Naive thymus-derived CD4-positive, alpha-beta T cell (primary cell): ENCODE measurements at regions not wholly inside any gene's neighbourhood (a gene's known extent, or its start where the extent isn't known, plus 50 kb on each side); places are given as distances from the start of the nearest gene placed in this dataset.

Experiments
- ATAC-seq: fragments of 150-1000 bp; cut with Tn5 transposase; 2 replicates; pipeline ENCODE4 v1.10.0; 2021; ENCODE audit warnings: mild to moderate bottlenecking, moderate library complexity
- CTCF ChIA-PET: fragments of 350-600 bp; sonication (Branson Sonifier 250); formaldehyde crosslinking; loops from one replicate; lab custom pipeline; 2021; ENCODE audit warnings: antibody characterized with exemption; lab: Charles Lee
- POLR2A ChIA-PET: fragments of 350-600 bp; sonication (Branson Sonifier 250); formaldehyde crosslinking; loops from one replicate; lab custom pipeline; 2021; ENCODE audit warnings: antibody characterized with exemption, inconsistent platforms; lab: Charles Lee
- DNase-seq, 9 donors: peaks; one replicate each; pipeline versions ENCODE4 v3.0.0 to v3.0.0-alpha.2; 2020 to 2022; ENCODE audit warnings: mixed read lengths in 1 of 9
- H3K27ac ChIP-seq: one replicate; pipeline ENCODE4 v1.7.0; 2013; ENCODE audit warnings: mild to moderate bottlenecking, low read depth, low read length, moderate library complexity
- H3K27me3 ChIP-seq, 2 donors: one replicate each; pipeline ENCODE4 v1.7.0; 2013; ENCODE audit warnings: low read length in 2 of 2, mild to moderate bottlenecking in 2 of 2, moderate library complexity in 2 of 2; ENCODE audit not compliant: control insufficient read depth in 2 of 2, insufficient read depth in 2 of 2
- H3K36me3 ChIP-seq, 3 experiments: 1 replicate in 2 of 3; 2 replicates in 1 of 3; pipeline ENCODE4 v1.7.0; 2013; ENCODE audit warnings: low read length in 3 of 3, mild to moderate bottlenecking in 3 of 3, moderate library complexity in 1 of 3; ENCODE audit not compliant: insufficient read depth in 3 of 3, control insufficient read depth in 2 of 3
- H3K4me1 ChIP-seq, 2 donors: one replicate each; pipeline ENCODE4 v1.7.0; 2013; ENCODE audit warnings: low read length in 2 of 2, mild to moderate bottlenecking in 2 of 2, moderate library complexity in 1 of 2; ENCODE audit not compliant: control insufficient read depth in 2 of 2, insufficient read depth in 2 of 2
- H3K4me3 ChIP-seq: 2 replicates; pipeline ENCODE4 v1.7.0; 2013; ENCODE audit warnings: mild to moderate bottlenecking, low read length
- H3K9me3 ChIP-seq, 3 experiments: 1 replicate in 2 of 3; 2 replicates in 1 of 3; pipeline ENCODE4 v1.7.0; 2013; ENCODE audit warnings: low read length in 3 of 3; ENCODE audit not compliant: control insufficient read depth in 2 of 3
- H3K27ac Mint-ChIP-seq, 9 donors: one replicate each; pipeline ENCODE4 v1.8.0; 2020 to 2022; ENCODE audit warnings: mixed read lengths in 9 of 9, mild to moderate bottlenecking in 8 of 9, moderate library complexity in 5 of 9, inconsistent platforms in 2 of 9
- H3K27me3 Mint-ChIP-seq, 5 donors: one replicate each; pipeline ENCODE4 v1.8.0; 2021 to 2022; ENCODE audit warnings: mixed read lengths in 5 of 5, mild to moderate bottlenecking in 1 of 5
- H3K36me3 Mint-ChIP-seq, 5 donors: one replicate each; pipeline ENCODE4 v1.8.0; 2020 to 2022; ENCODE audit warnings: mixed read lengths in 5 of 5, mild to moderate bottlenecking in 3 of 5, inconsistent platforms in 1 of 5
- H3K4me1 Mint-ChIP-seq, 7 donors: one replicate each; pipeline ENCODE4 v1.8.0; 2020 to 2022; ENCODE audit warnings: mixed read lengths in 7 of 7, mild to moderate bottlenecking in 3 of 7, inconsistent platforms in 1 of 7
- H3K4me3 Mint-ChIP-seq, 10 donors: one replicate each; pipeline ENCODE4 v1.8.0; 2020 to 2022; ENCODE audit warnings: mild to moderate bottlenecking in 10 of 10, mixed read lengths in 10 of 10, moderate library complexity in 6 of 10, inconsistent platforms in 2 of 10
- H3K9me3 Mint-ChIP-seq, 11 donors: one replicate each; pipeline ENCODE4 v1.8.0; 2020 to 2022; ENCODE audit warnings: mixed read lengths in 11 of 11, mild to moderate bottlenecking in 4 of 11, inconsistent platforms in 1 of 11, moderate library complexity in 1 of 11
- intact Hi-C, 2 donors: fragments of 100-400 bp; cut with micrococcal nuclease; formaldehyde crosslinking; loops; one replicate each; pipeline ENCODE4 v1.15.1; 2023

GRCh38 chr20:54941666-54942065, 466.3 kb downstream of the DOK5 start:
- intact Hi-C loops: no loop called here
- H3K4me3 ChIP-seq: no peak overlapping the region
- no peak for DNase-seq
- H3K27ac Mint-ChIP-seq: no peak overlapping the region
- no peaks in the 10 kb centered on the region for H3K27me3 ChIP-seq
- no peak for ATAC-seq
- H3K36me3 ChIP-seq: no peaks in the 10 kb centered on the region
- H3K36me3 Mint-ChIP-seq: no peaks in the 10 kb centered on the region
- POLR2A ChIA-PET: no interaction called here
- H3K4me1 Mint-ChIP-seq: no peaks in the 10 kb centered on the region
- H3K9me3 ChIP-seq: no peaks in the 10 kb centered on the region
- no peak overlapping the region for H3K4me3 Mint-ChIP-seq
- peaks cover 0 to 5% (median 0%) of the 10 kb centered on the region in 5 donors for H3K27me3 Mint-ChIP-seq
- CTCF ChIA-PET: no interaction called here
- H3K27ac ChIP-seq: no peak overlapping the region
- H3K4me1 ChIP-seq: no peaks in the 10 kb centered on the region
- H3K9me3 Mint-ChIP-seq: peaks cover 0 to 5% (median 0%) of the 10 kb centered on the region in 11 donors

- ChIA-PET CTCF (no interaction called here), POLR2A (no interaction called here)
- H3K4me3 ChIP-seq: no peak overlapping the region
- H3K27me3 ChIP-seq: no peaks in the 10 kb centered on the region
- intact Hi-C loops: no loop called here
- H3K4me3 Mint-ChIP-seq: no peak overlapping the region
- H3K4me1 ChIP-seq: no peaks in the 10 kb centered on the region
- no peak overlapping the region for H3K27ac ChIP-seq
- H3K36me3 Mint-ChIP-seq: no peaks in the 10 kb centered on the region
- H3K27ac Mint-ChIP-seq: no peak overlapping the region
- peaks cover 0 to 5% (median 0%) of the 10 kb centered on the region in 5 donors for H3K27me3 Mint-ChIP-seq
- ATAC-seq: no peak
- H3K4me1 Mint-ChIP-seq: no peaks in the 10 kb centered on the region
- H3K36me3 ChIP-seq: no peaks in the 10 kb centered on the region
- H3K9me3 Mint-ChIP-seq: peaks cover 0 to 8% (median 0%) of the 10 kb centered on the region in 11 donors
- no peak for DNase-seq
- no peaks in the 10 kb centered on the region for H3K9me3 ChIP-seq
Observed at GRCh38 chr20:54940522-54940921, 465.1 kb downstream of the DOK5 start.

- H3K36me3 Mint-ChIP-seq: no peaks in the 10 kb centered on the region
- Histone ChIP-seq H3K27me3 (no peaks in the 10 kb centered on the region), H3K27ac (no peak overlapping the region), H3K4me1 (no peaks in the 10 kb centered on the region), H3K36me3 (no peaks in the 10 kb centered on the region), H3K9me3 (no peaks in the 10 kb centered on the region), H3K4me3 (no peak overlapping the region)
- no peak overlapping the region for H3K4me3 Mint-ChIP-seq
- intact Hi-C loops: no loop called here
- H3K4me1 Mint-ChIP-seq: no peaks in the 10 kb centered on the region
- no peak overlapping the region for H3K27ac Mint-ChIP-seq
- peaks cover 0 to 8% (median 0%) of the 10 kb centered on the region in 11 donors for H3K9me3 Mint-ChIP-seq
- ATAC-seq (no peak), DNase-seq (no peak)
- POLR2A ChIA-PET: no interaction called here
- H3K27me3 Mint-ChIP-seq: peaks cover 0 to 5% (median 0%) of the 10 kb centered on the region in 5 donors
- CTCF ChIA-PET: no interaction called here
Observed at GRCh38 chr20:54938707-54939106, 463.3 kb downstream of the DOK5 start.

- no peak overlapping the region for H3K4me3 Mint-ChIP-seq
- no peak overlapping the region for H3K27ac Mint-ChIP-seq
- Histone ChIP-seq H3K9me3 (no peaks in the 10 kb centered on the region), H3K36me3 (no peaks in the 10 kb centered on the region), H3K27me3 (no peaks in the 10 kb centered on the region), H3K4me3 (no peak overlapping the region), H3K4me1 (no peaks in the 10 kb centered on the region), H3K27ac (no peak overlapping the region)
- CTCF ChIA-PET: no interaction called here
- H3K9me3 Mint-ChIP-seq: peaks cover 0 to 20% (median 7%) of the 10 kb centered on the region in 11 donors
- DNase-seq (no peak), ATAC-seq (no peak)
- H3K27me3 Mint-ChIP-seq: no peaks in the 10 kb centered on the region
- H3K36me3 Mint-ChIP-seq: peaks cover 0 to 4% (median 0%) of the 10 kb centered on the region in 5 donors
- intact Hi-C loops: no loop called here
- POLR2A ChIA-PET: no interaction called here
- no peaks in the 10 kb centered on the region for H3K4me1 Mint-ChIP-seq
Observed at GRCh38 chr20:54933212-54933904, 458.0 kb downstream of the DOK5 start.

GRCh38 chr20:54929191-54929590, 453.8 kb downstream of the DOK5 start:
- H3K4me3 ChIP-seq: no peak overlapping the region
- CTCF ChIA-PET: no interaction called here
- no peaks in the 10 kb centered on the region for H3K27me3 ChIP-seq
- intact Hi-C loops: no loop called here
- no peaks in the 10 kb centered on the region for H3K36me3 ChIP-seq
- H3K27ac Mint-ChIP-seq: no peak overlapping the region
- H3K9me3 ChIP-seq: no peaks in the 10 kb centered on the region
- H3K9me3 Mint-ChIP-seq: peaks cover 0 to 16% (median 7%) of the 10 kb centered on the region in 11 donors
- no peak overlapping the region for H3K27ac ChIP-seq
- no peaks in the 10 kb centered on the region for H3K4me1 ChIP-seq
- POLR2A ChIA-PET: no interaction called here
- no peak for ATAC-seq
- H3K27me3 Mint-ChIP-seq: no peaks in the 10 kb centered on the region
- peaks cover 0 to 4% (median 0%) of the 10 kb centered on the region in 5 donors for H3K36me3 Mint-ChIP-seq
- no peaks in the 10 kb centered on the region for H3K4me1 Mint-ChIP-seq
- DNase-seq: no peak
- no peak overlapping the region for H3K4me3 Mint-ChIP-seq

GRCh38 chr20:54928564-54928963, 453.2 kb downstream of the DOK5 start:
- intact Hi-C loops: no loop called here
- no peak overlapping the region for H3K27ac ChIP-seq
- no peaks in the 10 kb centered on the region for H3K36me3 ChIP-seq
- ATAC-seq (no peak), DNase-seq (no peak)
- no peaks in the 10 kb centered on the region for H3K4me1 ChIP-seq
- no peak overlapping the region for H3K4me3 ChIP-seq
- no peaks in the 10 kb centered on the region for H3K27me3 ChIP-seq
- Mint-ChIP-seq H3K9me3 (peaks cover 1 to 16% (median 7%) of the 10 kb centered on the region in 11 donors), H3K4me3 (no peak overlapping the region), H3K36me3 (peaks cover 0 to 4% (median 0%) of the 10 kb centered on the region in 5 donors), H3K4me1 (no peaks in the 10 kb centered on the region), H3K27me3 (no peaks in the 10 kb centered on the region), H3K27ac (no peak overlapping the region)
- POLR2A ChIA-PET: no interaction called here
- no peaks in the 10 kb centered on the region for H3K9me3 ChIP-seq
- CTCF ChIA-PET: no interaction called here

- Histone ChIP-seq H3K36me3 (no peaks in the 10 kb centered on the region), H3K9me3 (no peaks in the 10 kb centered on the region), H3K4me3 (no peak overlapping the region), H3K27me3 (no peaks in the 10 kb centered on the region), H3K27ac (no peak overlapping the region), H3K4me1 (no peaks in the 10 kb centered on the region)
- peaks cover 0 to 8% (median 2%) of the 10 kb centered on the region in 11 donors for H3K9me3 Mint-ChIP-seq
- ChIA-PET CTCF (no interaction called here), POLR2A (no interaction called here)
- no peak overlapping the region for H3K27ac Mint-ChIP-seq
- ATAC-seq (no peak), DNase-seq (no peak)
- intact Hi-C loops: no loop called here
- H3K36me3 Mint-ChIP-seq: no peaks in the 10 kb centered on the region
- no peak overlapping the region for H3K4me3 Mint-ChIP-seq
- no peaks in the 10 kb centered on the region for H3K4me1 Mint-ChIP-seq
- H3K27me3 Mint-ChIP-seq: no peaks in the 10 kb centered on the region
Observed at GRCh38 chr20:54922636-54923035, 447.2 kb downstream of the DOK5 start.
